Nucleus accumbens (tissue), 56 donors: ENCODE measurements at regions not wholly inside any gene's neighbourhood (a gene's known extent, or its start where the extent isn't known, plus 50 kb on each side); places are given as distances from the start of the nearest gene placed in this dataset.
"Not testable (repeated sequence)": the region's sequence is repeated elsewhere in the genome, so short reads cannot be mapped to it uniquely, and the experiment has no call there.

Experiments used
- DNase-seq, 56 donors: peaks; one replicate each; lab custom pipeline; 2025; lab: John Stamatoyannopoulos, UW

- DNase-seq: not testable (repeated sequence)
Measured at GRCh38 chr16:48059190-48059589, 96.6 kb downstream of the ABCC12 start.

GRCh38 chr16:48057048-48057447 is 98.7 kb downstream of the ABCC12 start:
- DNase-seq: no peak

GRCh38 chr16:48054881-48055601 is 100.8 kb downstream of the ABCC12 start:
- peak in 53 of 56 donors; percentile 6 to 80 (median 58) for DNase-seq

- peak in 3 of 56 donors; percentile 1 to 11 (median 5) for DNase-seq
Measured at GRCh38 chr16:48053418-48053745, 102.4 kb downstream of the ABCC12 start.

- DNase-seq: no peak
Measured at GRCh38 chr16:48052731-48053417, 102.9 kb downstream of the ABCC12 start.

GRCh38 chr16:48050871-48051270 is 104.9 kb downstream of the ABCC12 start:
- DNase-seq: no peak

GRCh38 chr16:48049847-48050246 is 105.9 kb downstream of the ABCC12 start:
- no peak for DNase-seq

- DNase-seq: no peak
Measured at GRCh38 chr16:48047720-48048119, 108.1 kb downstream of the ABCC12 start.

- no peak for DNase-seq
Measured at GRCh38 chr16:48047241-48047640, 108.6 kb downstream of the ABCC12 start.

- no peak for DNase-seq
Measured at GRCh38 chr16:48044117-48044516, 111.7 kb downstream of the ABCC12 start.

- DNase-seq: no peak
Measured at GRCh38 chr16:48041981-48042421, 113.8 kb downstream of the ABCC12 start.

- no peak for DNase-seq
Measured at GRCh38 chr16:48035142-48035541, 120.7 kb downstream of the ABCC12 start.

- DNase-seq: no peak
Measured at GRCh38 chr16:48030926-48031325, 124.9 kb downstream of the ABCC12 start.

GRCh38 chr16:48029768-48030167 is 126.0 kb downstream of the ABCC12 start:
- no peak for DNase-seq

- DNase-seq: no peak
Measured at GRCh38 chr16:48025359-48025758, 130.4 kb downstream of the ABCC12 start.

GRCh38 chr16:48024042-48024441 is 131.8 kb downstream of the ABCC12 start:
- DNase-seq: no peak

GRCh38 chr16:48022496-48022895 is 133.3 kb downstream of the ABCC12 start:
- no peak for DNase-seq

GRCh38 chr16:48020617-48021016 is 135.2 kb downstream of the ABCC12 start:
- DNase-seq: not testable (repeated sequence)

GRCh38 chr16:48014349-48015135 is 141.3 kb downstream of the ABCC12 start:
- DNase-seq: peak in 35 of 56 donors; percentile 3 to 74 (median 26)

- DNase-seq: peak in 5 of 56 donors; percentile 5 to 19 (median 9)
Measured at GRCh38 chr16:48013491-48013901, 142.3 kb downstream of the ABCC12 start.
